HG02642 (cell line): ENCODE measurements at regions not wholly inside any gene's neighbourhood (a gene's known extent, or its start where the extent isn't known, plus 50 kb on each side); places are given as distances from the start of the nearest gene placed in this dataset.
A peak's percentile ranks its signal among the peaks of the same experiment; 100 is the strongest.
"Not testable (repeated sequence)": the region's sequence is repeated elsewhere in the genome, so short reads cannot be mapped to it uniquely, and the experiment has no call there.

ENCODE experiments used
- ATAC-seq: cut with Tn5 transposase; IDR thresholded peaks from one replicate; pipeline ENCODE4 v1.9.1; 2021; ENCODE audit warnings: mild to moderate bottlenecking; ENCODE audit not compliant: unreplicated experiment, poor library complexity

DNA sequence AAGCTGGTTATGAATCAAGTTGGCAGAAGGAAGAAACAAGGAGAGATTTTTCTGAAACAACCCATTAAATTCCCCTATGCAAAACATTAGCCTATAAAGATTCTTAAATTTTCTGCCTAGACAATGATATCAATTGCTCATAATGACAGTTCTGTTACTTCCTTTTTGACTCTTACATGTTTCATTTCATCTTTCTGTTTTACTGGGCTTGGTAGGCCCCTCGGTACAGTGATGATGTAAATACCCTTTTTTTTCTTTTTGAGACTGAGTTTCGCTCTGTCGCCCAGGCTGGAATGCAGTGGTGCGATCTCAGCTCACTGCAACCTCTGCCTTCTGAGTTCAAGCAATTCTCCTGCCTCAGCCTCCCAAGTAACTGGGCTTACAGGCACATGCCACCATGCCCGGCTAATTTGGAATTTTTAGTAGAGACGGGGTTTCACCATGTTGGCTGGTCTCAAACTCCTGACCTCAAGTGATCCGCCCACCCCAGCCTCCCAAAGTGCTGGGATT, 83.4 kb upstream of the C7orf33 start:
- peak; percentile 95 for ATAC-seq

GRCh38 chr7:148507787-148508186, 82.8 kb upstream of the C7orf33 start:
- ATAC-seq: no peak

- no peak for ATAC-seq
Observed at GRCh38 chr7:148514236-148514635, 76.3 kb upstream of the C7orf33 start.

- no peak for ATAC-seq
Observed at GRCh38 chr7:148515237-148515636, 75.3 kb upstream of the C7orf33 start.

DNA sequence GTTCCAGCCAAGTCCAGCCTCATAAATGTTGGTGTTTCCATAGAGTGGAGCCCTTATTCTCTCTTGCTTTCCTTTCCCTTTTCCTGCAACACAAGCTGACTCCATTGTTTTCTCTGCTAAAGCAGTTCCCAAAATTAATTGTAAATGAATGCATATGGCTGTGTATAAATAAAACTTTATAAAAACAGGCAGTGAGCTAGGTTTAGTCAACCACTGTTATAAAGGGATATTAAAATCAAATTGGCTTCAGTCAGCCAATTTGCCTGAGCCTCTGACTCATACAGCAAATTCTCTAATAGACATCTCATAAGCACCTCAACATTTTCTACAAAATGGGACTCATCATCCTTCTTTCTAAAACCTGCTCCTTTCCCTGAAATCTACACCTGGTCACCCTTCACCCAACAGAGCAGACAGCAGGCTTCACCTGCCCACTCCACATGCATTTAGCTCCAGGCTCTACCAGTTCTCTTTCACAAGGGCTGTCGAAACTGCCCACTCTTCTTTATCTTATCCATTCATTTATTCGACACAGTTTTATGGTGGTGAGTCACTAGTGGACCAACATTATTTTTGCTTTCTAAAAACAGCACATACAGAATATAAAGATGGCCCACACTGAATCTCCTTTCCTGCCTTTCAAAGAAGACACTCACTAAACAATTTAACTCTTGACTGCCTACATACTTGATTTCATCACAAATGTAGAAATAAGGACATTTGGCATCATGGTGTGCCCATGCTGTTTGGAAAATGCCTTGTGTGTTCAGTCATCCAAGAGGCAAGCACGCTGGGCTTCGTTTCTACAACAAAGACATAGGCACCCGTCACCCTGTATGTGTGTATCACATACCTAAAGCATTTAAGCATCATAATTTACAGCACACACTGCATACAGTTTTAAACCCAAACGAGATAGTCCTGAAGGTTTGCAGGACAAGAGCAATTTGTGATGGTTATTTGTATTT, 74.6 kb upstream of the C7orf33 start:
- ATAC-seq: no peak

DNA sequence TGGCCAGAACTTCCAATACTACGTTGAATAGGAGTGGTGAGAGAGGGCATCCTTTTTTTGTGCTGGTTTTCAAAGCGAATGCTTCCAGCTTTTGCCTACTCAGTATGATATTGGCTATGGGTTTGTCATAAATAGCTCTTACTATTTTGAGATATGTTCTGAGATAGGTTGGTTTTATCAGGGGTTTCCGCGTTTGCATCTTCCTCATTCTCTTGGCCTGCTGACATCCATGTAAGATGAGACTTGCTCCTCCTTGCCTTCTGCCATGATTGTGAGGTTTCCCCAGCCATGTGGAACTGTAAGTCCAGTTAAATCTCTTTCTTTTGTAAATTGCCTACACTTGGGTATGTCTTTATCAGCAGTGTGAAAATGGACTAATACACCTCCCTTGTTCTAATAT, 71.2 kb upstream of the C7orf33 start:
- ATAC-seq: not testable (repeated sequence)

- ATAC-seq: no peak
Observed at GRCh38 chr7:148521271-148521670, 69.3 kb upstream of the C7orf33 start.

- ATAC-seq: no peak
Observed at GRCh38 chr7:148523550-148523949, 67.0 kb upstream of the C7orf33 start.

GRCh38 chr7:148524479-148525224, 65.9 kb upstream of the C7orf33 start:
- no peak for ATAC-seq

GRCh38 chr7:148527717-148528168, 62.8 kb upstream of the C7orf33 start:
- ATAC-seq: peak; percentile 99

DNA sequence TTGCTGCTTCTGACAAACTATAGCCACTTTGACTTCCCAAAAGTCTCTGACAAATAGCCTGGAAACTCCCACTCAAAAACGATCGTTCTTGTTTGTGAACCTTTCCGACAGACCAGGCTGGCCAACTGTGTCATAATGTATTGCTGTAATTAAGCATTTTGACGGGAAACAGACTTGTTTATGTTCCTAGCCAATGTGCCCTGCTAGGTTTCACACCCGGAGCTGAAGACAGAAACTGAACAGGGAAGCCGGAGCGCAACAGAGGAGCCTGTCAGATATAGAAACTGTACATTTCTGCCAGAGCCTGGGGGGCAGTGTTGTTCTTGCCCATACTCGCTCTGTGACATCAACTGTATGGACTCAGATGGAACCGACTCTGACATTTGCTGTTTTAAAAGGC, 55.3 kb upstream of the C7orf33 start:
- peak; percentile 77 for ATAC-seq

DNA sequence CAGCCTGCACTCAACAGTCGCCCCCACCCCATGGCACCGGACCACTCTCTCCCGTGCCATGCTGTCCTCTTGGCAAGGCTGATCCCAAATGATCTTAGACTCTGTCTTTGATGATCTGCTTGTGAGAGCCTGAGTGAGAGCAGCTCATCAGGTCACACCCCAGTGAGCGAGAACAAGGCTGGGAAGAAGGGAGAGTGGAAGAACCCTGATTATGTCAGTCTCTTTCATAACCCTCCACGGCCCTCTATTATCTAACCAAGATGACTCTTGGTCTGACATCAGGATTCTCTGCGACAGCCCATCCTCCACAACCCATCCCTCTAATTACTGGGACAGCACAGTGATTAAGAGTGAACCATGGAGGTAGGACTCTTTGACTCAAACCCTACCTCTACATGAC, 53.1 kb upstream of the C7orf33 start:
- no peak for ATAC-seq

GRCh38 chr7:148540041-148540738, 50.4 kb upstream of the C7orf33 start:
- no peak for ATAC-seq
